ENCODE measurements at regions not wholly inside any gene's neighbourhood (a gene's known extent, or its start where the extent isn't known, plus 50 kb on each side); places are given as distances from the start of the nearest gene placed in this dataset.

DNA sequence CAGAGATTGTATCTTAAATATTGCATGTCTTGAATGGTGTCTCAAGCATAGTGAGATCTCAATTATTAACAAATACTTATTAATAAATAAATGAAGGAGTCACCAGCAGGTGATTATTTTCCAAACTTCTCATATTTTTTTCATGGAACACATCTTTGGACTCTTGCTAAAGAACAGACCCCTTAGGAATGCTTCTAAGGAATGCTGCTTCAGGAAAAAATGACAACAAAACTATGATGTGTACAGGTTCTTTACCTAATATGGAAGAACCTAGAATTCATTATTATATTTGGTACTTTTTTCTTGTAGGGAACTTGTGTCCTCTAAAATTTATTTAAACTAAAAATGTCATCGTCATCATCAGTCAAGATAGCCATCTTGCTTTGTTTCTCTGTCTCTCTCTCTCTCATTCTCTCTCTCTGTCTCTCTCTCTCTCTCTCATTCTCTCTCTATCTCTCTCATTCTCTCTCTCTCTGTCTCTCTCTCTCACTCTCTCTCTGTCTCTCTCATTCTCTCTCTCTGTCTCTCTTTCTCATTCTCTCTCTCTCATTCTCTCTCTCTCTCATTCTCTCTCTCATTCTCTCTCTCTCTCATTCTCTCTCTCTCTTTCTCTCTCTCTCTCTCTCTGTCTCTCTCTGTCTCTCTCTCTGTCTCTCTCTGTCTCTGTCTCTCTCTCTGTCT, 63.0 kb upstream of the ETS2 start:
- H3K36me3 ChIP-seq (replicated peaks; ENCODE audit: insufficient read depth, low read length): no peaks in the 10 kb centered on the region
- TF ChIP-seq EZH2phosphoT487 (IDR thresholded peaks at IDR 0.05; ENCODE audit: low read length) (no peak), EZH2 (optimal IDR thresholded peaks at IDR 0.05; ENCODE audit: low read depth, low read length) (no peak)
- TF ChIP-seq, protein P1, sequence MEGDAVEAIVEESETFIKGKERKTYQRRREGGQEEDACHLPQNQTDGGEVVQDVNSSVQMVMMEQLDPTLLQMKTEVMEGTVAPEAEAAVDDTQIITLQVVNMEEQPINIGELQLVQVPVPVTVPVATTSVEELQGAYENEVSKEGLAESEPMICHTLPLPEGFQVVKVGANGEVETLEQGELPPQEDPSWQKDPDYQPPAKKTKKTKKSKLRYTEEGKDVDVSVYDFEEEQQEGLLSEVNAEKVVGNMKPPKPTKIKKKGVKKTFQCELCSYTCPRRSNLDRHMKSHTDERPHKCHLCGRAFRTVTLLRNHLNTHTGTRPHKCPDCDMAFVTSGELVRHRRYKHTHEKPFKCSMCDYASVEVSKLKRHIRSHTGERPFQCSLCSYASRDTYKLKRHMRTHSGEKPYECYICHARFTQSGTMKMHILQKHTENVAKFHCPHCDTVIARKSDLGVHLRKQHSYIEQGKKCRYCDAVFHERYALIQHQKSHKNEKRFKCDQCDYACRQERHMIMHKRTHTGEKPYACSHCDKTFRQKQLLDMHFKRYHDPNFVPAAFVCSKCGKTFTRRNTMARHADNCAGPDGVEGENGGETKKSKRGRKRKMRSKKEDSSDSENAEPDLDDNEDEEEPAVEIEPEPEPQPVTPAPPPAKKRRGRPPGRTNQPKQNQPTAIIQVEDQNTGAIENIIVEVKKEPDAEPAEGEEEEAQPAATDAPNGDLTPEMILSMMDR (IDR thresholded peaks at IDR 0.05; ENCODE audit: low read length): no peak
- H3K9ac ChIP-seq (ENCODE audit: low read length): no peak overlapping the region
- H3K79me2 ChIP-seq (ENCODE audit: low read length): no peaks in the 10 kb centered on the region
- no peak overlapping the region for H2AFZ ChIP-seq (ENCODE audit: low read length)
- peaks cover 15% of the 10 kb centered on the region for H3K27me3 ChIP-seq (replicated peaks; ENCODE audit: insufficient read depth, low read length)
- H3K4me3 ChIP-seq (ENCODE audit: low read length): no peak overlapping the region
- no peaks in the 10 kb centered on the region for H3F3A ChIP-seq (ENCODE audit: insufficient read depth, low read length)
- DNase-seq: no peak
- no peak overlapping the region for H3K27ac ChIP-seq (ENCODE audit: low read length)
- no peaks in the 10 kb centered on the region for H3K9me2 ChIP-seq (replicated peaks; ENCODE audit: insufficient read depth, low read length)
- no peaks in the 10 kb centered on the region for H4K20me1 ChIP-seq (ENCODE audit: insufficient read depth, low read length)
- H3K9me3 ChIP-seq (replicated peaks; ENCODE audit: insufficient read depth, low read length): no peaks in the 10 kb centered on the region
- H3K4me1 ChIP-seq (ENCODE audit: low read length): no peaks in the 10 kb centered on the region
- H3K4me2 ChIP-seq (ENCODE audit: low read depth, low read length): no peak overlapping the region

DNA sequence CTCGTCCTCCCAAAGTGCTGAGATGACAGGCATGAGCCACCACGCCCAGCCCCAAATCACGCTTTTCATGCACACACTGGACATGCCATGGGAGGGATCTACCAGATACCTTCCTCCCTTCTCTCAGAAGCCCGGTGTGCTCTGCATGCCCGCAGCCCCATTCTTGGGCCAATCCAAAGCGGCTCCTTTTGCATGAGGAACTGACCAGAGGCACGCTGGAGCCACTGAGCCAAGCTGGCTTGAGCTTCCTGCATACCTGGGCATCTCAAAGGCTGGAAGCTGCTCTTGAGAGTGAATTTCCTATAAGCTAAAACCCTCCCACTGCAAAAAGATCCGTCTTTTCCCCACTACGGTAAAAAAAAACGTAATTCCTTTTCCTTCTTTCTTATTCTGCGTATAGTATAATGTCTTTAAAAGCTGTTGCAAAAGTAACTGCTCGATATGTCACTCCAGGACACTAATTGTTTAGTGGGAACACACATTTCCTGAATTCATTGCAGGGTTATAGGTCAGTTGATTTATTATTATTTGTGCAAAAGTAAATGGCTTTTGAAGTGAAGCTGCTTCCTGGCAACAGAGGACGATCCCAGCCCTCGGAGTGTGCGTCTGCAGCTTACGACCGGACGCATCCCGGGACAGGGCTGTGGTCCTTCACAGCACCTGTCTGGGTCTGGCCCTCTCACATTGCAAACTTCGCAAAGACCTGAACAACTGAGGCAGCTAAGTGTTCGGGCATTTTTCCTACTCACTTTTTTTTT, 61.8 kb upstream of the ETS2 start:
- Histone ChIP-seq H3K9me2 (replicated peaks; ENCODE audit: insufficient read depth, low read length) (no peaks in the 10 kb centered on the region), H3K27ac (ENCODE audit: low read length) (no peak overlapping the region)
- no peak for TF ChIP-seq EZH2 (optimal IDR thresholded peaks at IDR 0.05; ENCODE audit: low read depth, low read length)
- no peak for TF ChIP-seq EZH2phosphoT487 (IDR thresholded peaks at IDR 0.05; ENCODE audit: low read length)
- TF ChIP-seq, protein P1 (IDR thresholded peaks at IDR 0.05; ENCODE audit: low read length): no peak

DNA sequence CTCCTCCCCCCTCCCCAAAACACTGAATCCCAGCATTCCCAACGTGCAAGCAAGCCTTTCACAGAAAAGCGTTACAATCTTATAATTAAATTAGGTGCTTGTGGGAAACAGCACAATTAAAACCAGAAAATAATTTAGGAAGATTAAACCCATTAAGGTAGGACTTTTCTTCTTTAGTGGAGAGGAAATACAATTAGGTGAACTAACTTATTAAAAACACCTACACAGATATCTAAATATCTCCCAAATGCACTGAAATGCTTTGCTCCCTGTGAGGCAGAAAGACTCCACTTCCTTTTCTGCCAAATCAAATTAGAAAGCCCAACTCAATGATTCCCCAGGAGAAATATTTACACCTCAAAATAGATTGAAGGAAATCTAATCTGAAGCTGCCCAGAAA, 60.9 kb upstream of the ETS2 start:
- no peak overlapping the region for H2AFZ ChIP-seq (ENCODE audit: low read length)
- no peaks in the 10 kb centered on the region for H3F3A ChIP-seq (ENCODE audit: insufficient read depth, low read length)
- H3K4me1 ChIP-seq (ENCODE audit: low read length): no peaks in the 10 kb centered on the region
- H3K4me3 ChIP-seq (ENCODE audit: low read length): no peak overlapping the region
- H4K20me1 ChIP-seq (ENCODE audit: insufficient read depth, low read length): no peaks in the 10 kb centered on the region
- no peaks in the 10 kb centered on the region for H3K9me3 ChIP-seq (replicated peaks; ENCODE audit: insufficient read depth, low read length)
- H3K4me2 ChIP-seq (ENCODE audit: low read depth, low read length): no peak overlapping the region
- DNase-seq: no peak
- TF ChIP-seq, protein P1 (IDR thresholded peaks at IDR 0.05; ENCODE audit: low read length): no peak
- TF ChIP-seq EZH2phosphoT487 (IDR thresholded peaks at IDR 0.05; ENCODE audit: low read length): no peak
- TF ChIP-seq EZH2 (optimal IDR thresholded peaks at IDR 0.05; ENCODE audit: low read depth, low read length): no peak
- peaks cover 15% of the 10 kb centered on the region for H3K27me3 ChIP-seq (replicated peaks; ENCODE audit: insufficient read depth, low read length)
- H3K79me2 ChIP-seq (ENCODE audit: low read length): no peaks in the 10 kb centered on the region
- no peak overlapping the region for H3K9ac ChIP-seq (ENCODE audit: low read length)
- no peaks in the 10 kb centered on the region for H3K36me3 ChIP-seq (replicated peaks; ENCODE audit: insufficient read depth, low read length)
- H3K9me2 ChIP-seq (replicated peaks; ENCODE audit: insufficient read depth, low read length): no peaks in the 10 kb centered on the region
- no peak overlapping the region for H3K27ac ChIP-seq (ENCODE audit: low read length)

More for the DNA sequence above, 61.8 kb upstream of the ETS2 start:
- no peaks in the 10 kb centered on the region for H3K4me1 ChIP-seq (ENCODE audit: low read length)
- H3K27me3 ChIP-seq (replicated peaks; ENCODE audit: insufficient read depth, low read length): peaks cover 15% of the 10 kb centered on the region
- no peaks in the 10 kb centered on the region for H3F3A ChIP-seq (ENCODE audit: insufficient read depth, low read length)
- no peak overlapping the region for H3K4me3 ChIP-seq (ENCODE audit: low read length)
- H3K4me2 ChIP-seq (ENCODE audit: low read depth, low read length): no peak overlapping the region
- no peaks in the 10 kb centered on the region for H3K79me2 ChIP-seq (ENCODE audit: low read length)
- no peak for DNase-seq
- H2AFZ ChIP-seq (ENCODE audit: low read length): no peak overlapping the region
- no peaks in the 10 kb centered on the region for H3K36me3 ChIP-seq (replicated peaks; ENCODE audit: insufficient read depth, low read length)
- no peaks in the 10 kb centered on the region for H3K9me3 ChIP-seq (replicated peaks; ENCODE audit: insufficient read depth, low read length)
- H3K9ac ChIP-seq (ENCODE audit: low read length): no peak overlapping the region
- H4K20me1 ChIP-seq (ENCODE audit: insufficient read depth, low read length): no peaks in the 10 kb centered on the region

Measured in MM.1S (cell line).